ENCODE measurements at regions not wholly inside any gene's neighbourhood (a gene's known extent, or its start where the extent isn't known, plus 50 kb on each side); places are given as distances from the start of the nearest gene placed in this dataset.

- H3K36me3 Mint-ChIP-seq (ENCODE audit: low read depth): no peaks in the 10 kb centered on the region
- H3K9me3 Mint-ChIP-seq: peaks cover 20% of the 10 kb centered on the region
- no peaks in the 10 kb centered on the region for H3K27me3 Mint-ChIP-seq
- intact Hi-C loops (cut with micrococcal nuclease): no loop called here
- no peaks in the 10 kb centered on the region for H3K4me1 Mint-ChIP-seq (ENCODE audit: low read depth)
- no peak overlapping the region for H3K27ac Mint-ChIP-seq
- H3K4me3 Mint-ChIP-seq: no peak overlapping the region
Measured at GRCh38 chr3:81394651-81395524, 366.6 kb downstream of the GBE1 start.

GRCh38 chr3:81393251-81393650 is 368.2 kb downstream of the GBE1 start:
- intact Hi-C loops (cut with micrococcal nuclease): no loop called here
- no peaks in the 10 kb centered on the region for H3K4me1 Mint-ChIP-seq (ENCODE audit: low read depth)
- no peaks in the 10 kb centered on the region for H3K36me3 Mint-ChIP-seq (ENCODE audit: low read depth)
- H3K9me3 Mint-ChIP-seq: peaks cover 20% of the 10 kb centered on the region
- no peak overlapping the region for H3K4me3 Mint-ChIP-seq
- H3K27ac Mint-ChIP-seq: no peak overlapping the region
- no peaks in the 10 kb centered on the region for H3K27me3 Mint-ChIP-seq

- Mint-ChIP-seq H3K27ac (no peak overlapping the region), H3K27me3 (no peaks in the 10 kb centered on the region), H3K9me3 (peaks cover 20% of the 10 kb centered on the region), H3K4me3 (no peak overlapping the region), H3K4me1 (ENCODE audit: low read depth) (no peaks in the 10 kb centered on the region), H3K36me3 (ENCODE audit: low read depth) (no peaks in the 10 kb centered on the region)
- intact Hi-C loops (cut with micrococcal nuclease): no loop called here
Measured at GRCh38 chr3:81390796-81391195, 370.6 kb downstream of the GBE1 start.

GRCh38 chr3:81388191-81388590 is 373.3 kb downstream of the GBE1 start:
- Mint-ChIP-seq H3K27ac (no peak overlapping the region), H3K27me3 (no peaks in the 10 kb centered on the region), H3K9me3 (peaks cover 20% of the 10 kb centered on the region), H3K4me1 (ENCODE audit: low read depth) (no peaks in the 10 kb centered on the region), H3K36me3 (ENCODE audit: low read depth) (no peaks in the 10 kb centered on the region), H3K4me3 (no peak overlapping the region)
- intact Hi-C loops (cut with micrococcal nuclease): no loop called here

GRCh38 chr3:81382470-81382869 is 379.0 kb downstream of the GBE1 start:
- no peak overlapping the region for H3K27ac Mint-ChIP-seq
- no peaks in the 10 kb centered on the region for H3K36me3 Mint-ChIP-seq (ENCODE audit: low read depth)
- no peaks in the 10 kb centered on the region for H3K4me1 Mint-ChIP-seq (ENCODE audit: low read depth)
- H3K9me3 Mint-ChIP-seq: peaks cover 30% of the 10 kb centered on the region
- intact Hi-C loops (cut with micrococcal nuclease): no loop called here
- H3K4me3 Mint-ChIP-seq: no peak overlapping the region
- no peaks in the 10 kb centered on the region for H3K27me3 Mint-ChIP-seq

- H3K4me3 Mint-ChIP-seq: no peak overlapping the region
- no peaks in the 10 kb centered on the region for H3K36me3 Mint-ChIP-seq (ENCODE audit: low read depth)
- H3K27ac Mint-ChIP-seq: no peak overlapping the region
- no peaks in the 10 kb centered on the region for H3K27me3 Mint-ChIP-seq
- intact Hi-C loops (cut with micrococcal nuclease): no loop called here
- no peaks in the 10 kb centered on the region for H3K4me1 Mint-ChIP-seq (ENCODE audit: low read depth)
- H3K9me3 Mint-ChIP-seq: peaks cover 39% of the 10 kb centered on the region
Measured at GRCh38 chr3:81380234-81380633, 381.2 kb downstream of the GBE1 start.

- peaks cover 50% of the 10 kb centered on the region for H3K9me3 Mint-ChIP-seq
- no peak overlapping the region for H3K4me3 Mint-ChIP-seq
- H3K27ac Mint-ChIP-seq: no peak overlapping the region
- intact Hi-C loops (cut with micrococcal nuclease): no loop called here
- H3K27me3 Mint-ChIP-seq: no peaks in the 10 kb centered on the region
- H3K36me3 Mint-ChIP-seq (ENCODE audit: low read depth): no peaks in the 10 kb centered on the region
- no peaks in the 10 kb centered on the region for H3K4me1 Mint-ChIP-seq (ENCODE audit: low read depth)
Measured at GRCh38 chr3:81378552-81379293, 382.7 kb downstream of the GBE1 start.

- intact Hi-C loops (cut with micrococcal nuclease): no loop called here
- H3K4me3 Mint-ChIP-seq: no peak overlapping the region
Measured at GRCh38 chr3:81375921-81376320, 385.5 kb downstream of the GBE1 start.

GRCh38 chr3:81364411-81364810 is 397.0 kb downstream of the GBE1 start:
- Mint-ChIP-seq H3K4me1 (ENCODE audit: low read depth) (no peaks in the 10 kb centered on the region), H3K9me3 (no peaks in the 10 kb centered on the region), H3K4me3 (no peak overlapping the region), H3K36me3 (ENCODE audit: low read depth) (no peaks in the 10 kb centered on the region), H3K27me3 (no peaks in the 10 kb centered on the region), H3K27ac (no peak overlapping the region)
- intact Hi-C loops (cut with micrococcal nuclease): no loop called here

More at GRCh38 chr3:81375921-81376320, 385.5 kb downstream of the GBE1 start:
- Mint-ChIP-seq H3K27ac (no peak overlapping the region), H3K4me1 (ENCODE audit: low read depth) (no peaks in the 10 kb centered on the region), H3K36me3 (ENCODE audit: low read depth) (no peaks in the 10 kb centered on the region), H3K9me3 (peaks cover 41% of the 10 kb centered on the region), H3K27me3 (no peaks in the 10 kb centered on the region)

- intact Hi-C loops (cut with micrococcal nuclease): no loop called here
- no peaks in the 10 kb centered on the region for H3K9me3 Mint-ChIP-seq
- H3K27me3 Mint-ChIP-seq: no peaks in the 10 kb centered on the region
- no peaks in the 10 kb centered on the region for H3K36me3 Mint-ChIP-seq (ENCODE audit: low read depth)
- no peak overlapping the region for H3K4me3 Mint-ChIP-seq
- no peak overlapping the region for H3K27ac Mint-ChIP-seq
- no peaks in the 10 kb centered on the region for H3K4me1 Mint-ChIP-seq (ENCODE audit: low read depth)
Measured at GRCh38 chr3:81363816-81364215, 397.6 kb downstream of the GBE1 start.

- H3K4me1 Mint-ChIP-seq (ENCODE audit: low read depth): no peaks in the 10 kb centered on the region
- no peaks in the 10 kb centered on the region for H3K36me3 Mint-ChIP-seq (ENCODE audit: low read depth)
- H3K27me3 Mint-ChIP-seq: no peaks in the 10 kb centered on the region
- no peaks in the 10 kb centered on the region for H3K9me3 Mint-ChIP-seq
- no peak overlapping the region for H3K4me3 Mint-ChIP-seq
- intact Hi-C loops (cut with micrococcal nuclease): no loop called here
- H3K27ac Mint-ChIP-seq: no peak overlapping the region
Measured at GRCh38 chr3:81354119-81354518, 407.3 kb downstream of the GBE1 start.

- H3K36me3 Mint-ChIP-seq (ENCODE audit: low read depth): no peaks in the 10 kb centered on the region
- no peaks in the 10 kb centered on the region for H3K4me1 Mint-ChIP-seq (ENCODE audit: low read depth)
Measured at GRCh38 chr3:81352867-81353266, 408.6 kb downstream of the GBE1 start.

GRCh38 chr3:81349816-81350340 is 411.6 kb downstream of the GBE1 start:
- Mint-ChIP-seq H3K4me1 (ENCODE audit: low read depth) (no peaks in the 10 kb centered on the region), H3K9me3 (no peaks in the 10 kb centered on the region), H3K27ac (no peak overlapping the region), H3K36me3 (ENCODE audit: low read depth) (no peaks in the 10 kb centered on the region), H3K27me3 (no peaks in the 10 kb centered on the region), H3K4me3 (no peak overlapping the region)
- intact Hi-C loops (cut with micrococcal nuclease): no loop called here

More at GRCh38 chr3:81352867-81353266, 408.6 kb downstream of the GBE1 start:
- Mint-ChIP-seq H3K27ac (no peak overlapping the region), H3K27me3 (no peaks in the 10 kb centered on the region), H3K9me3 (no peaks in the 10 kb centered on the region), H3K4me3 (no peak overlapping the region)
- intact Hi-C loops (cut with micrococcal nuclease): no loop called here

Data from dendritic cell treated with granulocyte-macrophage colony-stimulating factor and Interleukin-4, amounts not matched to agents 40 ng/mL and 50 ng/mL, for 4 days (primary cell).